ENCODE measurements at regions not wholly inside any gene's neighbourhood (a gene's known extent, or its start where the extent isn't known, plus 50 kb on each side); places are given as distances from the start of the nearest gene placed in this dataset.

- no peak overlapping the region for H4K91ac ChIP-seq (ENCODE audit: insufficient read length, low read depth, low read length)
- H3K4me1 ChIP-seq (ENCODE audit: insufficient read depth, low read length): no peaks in the 10 kb centered on the region
- no peaks in the 10 kb centered on the region for H3K79me2 ChIP-seq (ENCODE audit: insufficient read depth, low read length)
- no peak overlapping the region for H2BK20ac ChIP-seq (ENCODE audit: low read depth, low read length, poor library complexity, severe bottlenecking)
- DNase-seq: no peak
- H4K20me1 ChIP-seq (ENCODE audit: control insufficient read depth, insufficient read depth, insufficient read length): no peaks in the 10 kb centered on the region
- no peak overlapping the region for H4K5ac ChIP-seq (ENCODE audit: insufficient read length, low read depth, low read length)
- no peak overlapping the region for H3K9ac ChIP-seq (ENCODE audit: extremely low read depth, insufficient read length, low read length)
- WGBS (ENCODE audit: extremely low coverage, insufficient read length, low lambda C conversion rate): no CpG with 5 or more reads among the region's 3 CpGs
- H2AK5ac ChIP-seq (ENCODE audit: insufficient read length, low read length): no peak overlapping the region
- H3K18ac ChIP-seq (ENCODE audit: insufficient read length, low read depth, low read length): no peak overlapping the region
- no peak overlapping the region for H4K8ac ChIP-seq (replicated peaks; ENCODE audit: insufficient read length, low read depth, low read length)
- no peaks in the 10 kb centered on the region for H3K9me3 ChIP-seq (ENCODE audit: control insufficient read depth, low read depth, low read length)
- H2AFZ ChIP-seq (ENCODE audit: low read length): no peak overlapping the region
- Mint-ChIP-seq H3K27me3 (ENCODE audit: low read depth) (no peaks in the 10 kb centered on the region), H3K36me3 (ENCODE audit: insufficient read depth in 1 of 3, low read depth in 3 of 3) (peaks cover 9 to 26% (median 14%) of the 10 kb centered on the region in 3 experiments), H3K27ac (no peak overlapping the region), H3K9me3 (peaks cover 21 to 25% of the 10 kb centered on the region in 2 experiments), H3K4me3 (no peak overlapping the region), H3K4me1 (peaks cover 7 to 13% of the 10 kb centered on the region in 2 experiments)
- no peak overlapping the region for H3K4ac ChIP-seq (ENCODE audit: low read depth, low read length)
- H2BK5ac ChIP-seq (ENCODE audit: insufficient read length, low read length): no peak overlapping the region
- H3K4me2 ChIP-seq (ENCODE audit: insufficient read depth, insufficient read length, low read length): no peak overlapping the region
- H2BK120ac ChIP-seq (ENCODE audit: low read depth, low read length, poor library complexity, severe bottlenecking): no peak overlapping the region
- TF ChIP-seq CTCF (conservative IDR thresholded peaks at IDR 0.05): no peak
- no peak overlapping the region for H3K14ac ChIP-seq (ENCODE audit: insufficient read depth, low read length)
- H3K23me2 ChIP-seq (ENCODE audit: insufficient read length, low read depth, low read length, poor library complexity, severe bottlenecking): no peaks in the 10 kb centered on the region
- H3K27me3 ChIP-seq (ENCODE audit: insufficient read depth, low read length): no peaks in the 10 kb centered on the region
- no peak overlapping the region for H3K23ac ChIP-seq (ENCODE audit: insufficient read length, low read depth, low read length)
- no peak overlapping the region for H3K27ac ChIP-seq (ENCODE audit: insufficient read length, low read depth, low read length)
- H2BK12ac ChIP-seq (ENCODE audit: insufficient read length, low read depth, low read length): no peak overlapping the region
- no peak overlapping the region for H2BK15ac ChIP-seq (ENCODE audit: low read depth, low read length)
- H3K79me1 ChIP-seq (ENCODE audit: insufficient read depth, low read depth, low read length, poor library complexity, severe bottlenecking): no peaks in the 10 kb centered on the region
- no peak overlapping the region for H3T11ph ChIP-seq (ENCODE audit: low read length)
- H3K56ac ChIP-seq (ENCODE audit: insufficient read length, low read depth, low read length): no peak overlapping the region
These were observed 89.7 kb upstream of the CLDN10 start for GRCh38 chr13:95462801-95463200.

Measured in H9 (cell line).